Left hindlimb (tissue), 1 donor: ENCODE measurements at regions not wholly inside any gene's neighbourhood (a gene's known extent, or its start where the extent isn't known, plus 50 kb on each side); places are given as distances from the start of the nearest gene placed in this dataset.
"Not testable (repeated sequence)": the region's sequence is repeated elsewhere in the genome, so short reads cannot be mapped to it uniquely, and the experiment has no call there.

Source experiments
- DNase-seq: peaks from one replicate; pipeline ENCODE4 v3.0.0-alpha.2; 2018

DNA sequence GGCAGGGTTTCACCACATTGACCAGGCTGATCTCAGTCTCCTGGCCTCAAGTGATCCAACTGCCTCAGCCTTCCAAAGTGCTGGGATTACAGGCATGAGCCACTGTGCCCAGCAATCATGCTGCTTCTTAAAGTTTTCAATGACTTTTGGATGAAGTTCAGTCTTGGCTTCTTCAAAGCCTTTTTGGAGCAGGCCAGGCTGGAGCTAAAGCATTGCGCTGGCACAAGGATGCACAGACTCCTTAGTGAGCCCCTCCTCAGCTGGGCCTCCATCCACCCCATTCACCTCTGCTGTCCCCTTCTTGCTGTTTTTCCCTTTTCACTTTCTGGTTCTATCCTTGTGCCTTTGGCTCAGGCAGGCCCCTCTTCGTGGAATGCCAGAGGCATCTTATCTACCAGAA, 638.6 kb downstream of the TYW1 start:
- no peak for DNase-seq

DNA sequence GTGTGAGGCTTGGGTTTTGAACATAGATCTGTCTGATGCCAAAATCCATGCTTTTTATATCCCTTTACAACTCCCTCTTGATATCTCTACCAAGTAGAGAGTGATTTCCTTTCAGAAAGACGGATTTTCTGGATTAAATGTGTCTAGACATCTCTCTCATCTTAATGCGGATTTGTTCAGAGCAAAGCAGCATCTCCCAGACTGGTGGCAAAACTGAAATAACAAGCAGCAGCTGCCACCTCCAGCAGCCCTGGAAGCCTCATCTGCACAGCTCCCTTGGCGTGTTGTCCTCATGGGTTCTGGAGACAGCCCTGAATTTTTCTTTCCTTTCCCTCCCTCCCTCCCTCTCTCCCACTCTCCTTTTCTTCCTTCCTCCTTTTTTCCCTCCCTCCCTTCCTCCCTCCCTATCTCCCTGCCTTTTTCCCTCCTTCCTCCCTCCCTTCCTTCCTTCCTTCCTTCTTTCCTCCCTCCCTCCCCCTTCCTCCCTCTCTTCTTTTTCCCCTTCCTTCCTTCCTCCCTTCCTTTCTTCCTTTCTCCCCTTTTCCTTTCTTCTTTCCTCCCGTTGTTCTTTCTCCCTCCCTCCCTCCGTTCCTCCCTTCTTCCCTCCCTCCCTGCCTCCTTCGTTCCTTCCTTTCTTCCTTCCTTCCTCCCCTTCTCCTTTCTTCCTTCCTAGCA, 639.9 kb downstream of the TYW1 start:
- DNase-seq, result no peak

DNA sequence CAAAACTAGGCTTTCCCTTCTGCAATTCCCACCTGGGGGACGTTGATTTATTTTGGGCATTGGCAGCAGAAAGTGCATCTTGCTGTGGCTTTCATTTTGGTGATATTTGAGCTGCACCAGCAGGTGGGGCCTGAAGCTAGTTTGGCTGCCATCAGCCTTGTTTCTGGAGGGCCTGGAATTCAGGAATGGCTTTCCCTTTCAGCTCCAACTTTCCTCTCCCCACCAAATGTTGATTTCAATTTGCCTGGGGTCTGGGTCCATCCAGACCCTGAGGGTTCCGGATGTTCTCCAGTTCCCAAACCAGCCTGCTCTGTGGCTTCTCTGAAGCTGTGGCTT, 640.4 kb downstream of the TYW1 start:
- no peak for DNase-seq

DNA sequence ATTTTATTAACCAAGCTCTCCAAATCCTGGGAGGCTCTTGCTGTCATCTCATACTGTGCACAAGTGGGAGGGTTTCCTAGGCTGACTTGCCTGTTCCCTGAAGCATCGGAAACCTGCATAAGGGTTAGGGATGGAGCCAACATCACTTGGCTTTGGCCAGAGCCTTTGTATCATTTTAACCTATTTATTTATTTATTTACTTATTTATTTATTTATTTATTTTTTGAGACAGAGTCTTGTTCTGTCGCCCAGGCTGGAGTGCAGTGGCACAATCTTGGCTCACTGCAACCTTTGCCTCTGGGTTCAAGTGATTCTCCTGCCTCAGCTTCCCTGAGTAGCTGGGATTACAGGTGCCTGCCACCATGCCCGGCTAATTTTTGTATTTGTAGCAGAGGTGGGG, 645.9 kb downstream of the TYW1 start:
- not testable (repeated sequence) for DNase-seq

DNA sequence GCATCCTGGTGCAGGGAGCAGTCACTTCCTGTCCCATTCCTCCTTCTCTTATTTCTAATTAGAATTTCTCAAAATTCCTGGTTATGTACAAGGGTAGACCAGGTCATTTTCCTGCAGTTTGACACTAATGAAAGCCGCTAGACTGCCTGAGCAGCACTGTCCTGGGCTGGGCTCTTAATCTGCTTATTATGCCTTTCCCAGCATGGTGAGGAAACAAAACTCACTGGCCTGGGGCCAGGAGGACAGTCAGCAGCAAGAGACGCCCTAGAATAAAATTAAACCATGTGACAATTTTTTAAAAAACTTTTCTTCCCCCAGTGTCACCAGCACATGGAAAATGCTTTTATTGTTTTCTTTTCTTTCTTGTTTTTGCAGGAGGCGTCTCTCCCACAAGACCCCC, 647.5 kb downstream of the TYW1 start:
- DNase-seq, result no peak

DNA sequence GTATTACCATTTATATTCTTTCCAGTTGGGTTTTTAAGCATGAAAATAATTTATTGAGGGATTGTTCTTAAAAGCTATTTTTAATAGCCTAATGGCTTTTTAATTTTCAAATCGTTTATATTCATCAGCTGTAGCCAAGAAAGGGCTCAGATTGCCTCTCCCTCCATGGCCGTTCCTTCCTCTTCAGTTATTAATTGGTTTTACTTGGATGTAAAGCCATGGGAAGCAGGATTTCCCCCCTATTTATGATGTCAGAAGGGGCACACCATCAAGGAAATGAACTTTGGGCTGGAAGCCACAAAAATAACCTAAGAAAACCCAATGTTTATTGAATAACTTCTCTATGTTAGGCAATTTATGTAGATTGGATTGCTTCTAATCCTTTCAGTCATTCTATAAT, 656.3 kb downstream of the TYW1 start:
- no peak for DNase-seq

DNA sequence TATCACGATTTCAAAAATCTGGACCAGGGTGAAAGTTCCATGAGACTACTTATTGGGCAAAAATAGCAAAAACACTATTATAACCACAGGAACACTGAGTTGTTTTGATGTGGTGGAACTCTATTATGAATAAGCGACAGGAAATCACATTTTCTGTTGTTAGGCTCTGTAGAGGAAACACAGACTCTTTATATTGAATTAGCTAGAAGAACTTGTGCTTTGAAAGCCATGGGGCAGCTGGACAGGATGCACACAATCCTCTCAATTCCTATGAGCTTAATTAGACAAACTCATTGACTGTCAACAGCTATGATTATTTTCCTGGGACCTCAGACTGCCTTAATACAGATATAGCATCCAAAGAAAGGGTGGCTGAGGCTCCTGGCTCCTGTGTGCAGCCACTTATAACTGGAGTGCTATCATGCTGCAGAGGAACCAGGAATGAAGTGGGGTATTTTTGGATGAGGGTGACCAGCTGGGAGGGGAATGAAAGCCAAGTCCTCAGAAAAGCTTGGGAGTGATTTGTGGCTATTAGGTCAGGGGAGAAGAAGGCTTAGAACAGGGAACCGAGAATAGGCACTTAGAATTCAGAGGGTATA, 657.3 kb downstream of the TYW1 start:
- DNase-seq, result no peak

DNA sequence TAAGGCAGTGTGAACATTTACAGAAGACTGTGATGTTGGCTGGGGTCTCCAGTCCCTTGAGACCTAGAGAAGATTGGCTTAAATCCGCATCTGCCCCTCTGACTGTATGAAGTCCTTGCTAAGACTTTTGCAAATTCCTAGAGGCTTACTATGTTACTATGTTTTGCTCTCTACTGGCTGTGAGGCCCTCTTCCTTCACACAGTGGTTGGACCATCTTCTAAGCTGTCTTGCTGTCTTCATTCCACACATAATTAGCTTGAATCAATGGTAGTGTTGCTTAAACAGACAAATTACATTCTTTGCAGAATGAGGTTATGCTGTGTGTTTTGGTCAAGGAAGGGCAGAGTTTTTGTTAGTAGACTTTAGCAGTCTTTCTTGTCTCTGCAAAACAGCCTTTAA, 658.0 kb downstream of the TYW1 start:
- DNase-seq, result no peak

DNA sequence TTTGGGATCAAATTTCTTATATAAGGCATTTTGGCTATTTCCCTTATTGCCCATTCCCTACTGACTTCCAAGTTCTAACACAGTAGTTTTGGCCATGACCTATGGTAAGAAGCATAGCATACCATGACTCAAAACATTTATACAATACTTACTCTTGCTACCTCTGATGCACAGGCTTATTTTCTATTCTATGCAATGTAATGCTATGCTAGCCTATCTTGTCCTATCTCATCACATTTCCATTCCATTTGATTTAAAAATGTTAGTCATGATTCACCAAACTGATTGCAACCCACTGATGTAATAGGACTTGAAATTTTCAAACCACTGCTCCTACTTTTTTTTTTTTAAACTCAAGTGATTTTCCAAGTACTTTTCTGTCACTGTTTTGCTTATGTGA, 658.5 kb downstream of the TYW1 start:
- DNase-seq, result no peak

DNA sequence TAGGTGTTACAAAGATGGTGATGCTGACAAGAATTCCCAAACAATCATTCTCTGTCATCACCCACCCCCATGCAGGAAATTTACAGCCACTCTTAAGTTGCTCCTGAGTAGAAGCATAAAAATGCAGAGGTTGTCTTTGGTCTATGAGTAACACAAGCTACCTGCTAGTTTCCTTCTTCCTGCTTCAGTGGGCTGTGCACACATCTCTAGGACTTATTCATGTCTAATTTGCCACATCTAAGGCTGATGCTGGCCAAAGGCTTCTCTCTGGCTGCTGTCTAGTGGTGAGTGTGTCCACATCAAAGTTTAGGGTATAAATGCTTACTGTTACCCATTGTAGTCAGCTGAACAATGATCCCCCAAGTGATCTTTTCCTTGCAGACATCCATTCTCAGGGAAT, 662.5 kb downstream of the TYW1 start:
- DNase-seq, result no peak

DNA sequence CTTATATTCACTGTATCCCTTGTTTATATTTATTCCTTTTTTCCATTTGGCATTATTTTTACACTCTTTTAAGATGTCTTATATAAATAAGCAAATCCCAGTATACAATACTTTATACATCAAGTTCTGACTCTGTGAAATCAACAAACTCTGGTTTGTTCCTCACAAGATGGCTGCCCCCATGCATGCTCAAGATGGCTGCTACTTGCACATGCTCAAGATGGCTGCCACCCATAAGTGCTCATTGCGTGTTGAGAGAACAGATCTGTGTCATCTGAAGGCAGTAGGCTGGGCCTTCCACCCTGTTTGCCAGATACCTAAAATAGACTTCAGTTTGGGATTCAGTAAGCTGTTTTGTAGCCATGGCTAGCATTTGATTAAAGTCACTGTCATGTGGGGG, 666.2 kb downstream of the TYW1 start:
- no peak for DNase-seq

DNA sequence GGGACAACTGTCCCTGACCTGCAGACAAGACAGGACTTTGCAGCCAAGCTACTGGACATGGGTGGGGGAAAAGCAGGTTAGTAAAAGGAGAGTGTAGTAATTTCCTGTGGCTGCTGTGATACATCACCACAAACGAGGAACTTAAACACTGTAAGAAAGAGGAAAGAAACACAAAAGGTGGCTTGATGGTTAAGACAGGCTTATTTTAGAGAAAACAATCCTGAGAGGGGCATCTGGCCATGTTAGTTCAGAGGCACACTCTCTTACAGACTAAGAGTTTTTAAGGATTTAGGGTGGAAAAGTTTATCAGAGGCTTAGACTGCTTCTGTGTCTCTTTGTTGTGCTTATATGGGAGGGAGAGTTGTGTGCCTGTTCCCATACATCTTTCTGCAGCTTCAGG, 667.0 kb downstream of the TYW1 start:
- no peak for DNase-seq

DNA sequence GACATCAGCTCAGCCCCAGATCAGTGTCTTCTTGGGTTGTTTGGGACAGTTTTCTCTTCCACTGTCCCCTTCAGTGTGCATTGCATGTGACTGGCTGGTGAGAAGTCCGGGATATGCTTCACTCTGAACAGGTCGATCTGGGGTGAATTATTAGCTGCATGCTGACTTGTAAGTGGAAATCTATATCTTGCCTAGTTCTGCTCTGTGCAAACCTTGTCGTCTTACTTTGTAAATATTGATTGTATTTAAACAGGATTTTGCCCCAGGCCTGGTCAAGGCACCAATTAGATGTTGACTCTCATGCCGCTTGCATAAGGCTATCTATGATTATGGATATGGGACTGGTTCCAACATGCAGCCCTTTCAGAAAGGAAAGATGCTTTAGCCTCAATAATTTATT, 669.7 kb downstream of the TYW1 start:
- not testable (repeated sequence) for DNase-seq

DNA sequence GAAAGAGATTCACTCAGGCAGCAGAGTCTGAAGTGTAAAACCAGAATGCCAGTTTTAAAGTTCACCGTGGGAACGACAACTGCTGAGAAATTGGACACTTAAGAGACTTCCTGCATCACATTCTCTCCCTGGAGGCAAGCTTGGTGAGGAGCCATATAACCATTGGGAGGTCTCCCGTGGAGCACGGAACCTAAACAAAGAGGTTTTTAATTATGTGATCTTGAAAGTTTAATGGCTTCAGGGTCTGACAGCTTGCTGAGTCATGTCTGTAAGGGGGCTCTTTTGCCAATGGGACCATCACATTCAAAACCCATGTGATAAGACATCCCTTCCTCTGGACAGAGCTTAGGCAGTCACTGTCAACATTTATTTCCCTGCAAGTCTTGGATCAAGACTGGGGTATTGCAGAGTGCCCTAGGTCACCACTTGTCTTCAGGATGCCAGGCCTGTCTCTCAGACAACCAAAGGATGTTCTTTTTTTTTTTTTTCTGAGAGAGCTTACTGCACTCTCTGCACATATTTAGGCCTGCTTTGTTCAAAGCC, 674.4 kb downstream of the TYW1 start:
- DNase-seq, result no peak

DNA sequence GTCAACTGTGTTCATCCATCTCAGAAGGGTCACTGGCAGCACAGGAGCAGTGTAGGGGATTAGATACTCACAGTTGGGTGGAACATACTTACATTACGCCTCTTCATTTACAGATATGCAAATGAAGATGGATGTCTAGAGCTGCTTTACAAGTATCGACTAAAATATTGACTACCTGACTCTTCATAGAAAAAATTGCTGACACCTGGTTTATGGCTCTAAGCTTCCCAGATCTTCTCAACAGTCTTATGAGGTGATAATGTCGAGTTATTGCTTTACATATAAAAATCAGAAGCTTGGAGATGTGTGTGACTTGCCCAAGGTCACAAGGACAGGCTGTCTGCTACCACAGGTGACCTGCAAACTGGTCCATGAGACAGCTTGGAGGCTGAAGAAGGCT, 677.2 kb downstream of the TYW1 start:
- DNase-seq, result no peak

DNA sequence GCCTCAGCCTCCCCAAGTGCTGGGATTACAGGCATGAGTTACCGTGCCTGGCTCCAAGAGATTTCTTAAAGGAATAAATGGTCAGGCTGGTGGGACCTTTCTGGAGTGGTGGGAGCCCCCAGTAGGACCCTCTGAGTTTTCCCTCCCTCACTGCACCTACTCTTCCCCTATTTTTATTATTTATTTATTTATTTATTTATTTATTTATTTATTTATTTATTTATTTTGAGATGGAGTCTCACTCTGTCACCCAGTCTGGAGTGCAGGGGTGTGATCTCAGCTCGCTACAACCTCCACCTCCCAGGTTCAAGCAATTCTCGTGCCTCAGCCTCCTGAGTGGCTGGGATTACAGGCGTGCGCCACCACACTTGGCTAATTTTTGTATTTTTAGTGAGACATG, 678.2 kb downstream of the TYW1 start:
- DNase-seq, result not testable (repeated sequence)

DNA sequence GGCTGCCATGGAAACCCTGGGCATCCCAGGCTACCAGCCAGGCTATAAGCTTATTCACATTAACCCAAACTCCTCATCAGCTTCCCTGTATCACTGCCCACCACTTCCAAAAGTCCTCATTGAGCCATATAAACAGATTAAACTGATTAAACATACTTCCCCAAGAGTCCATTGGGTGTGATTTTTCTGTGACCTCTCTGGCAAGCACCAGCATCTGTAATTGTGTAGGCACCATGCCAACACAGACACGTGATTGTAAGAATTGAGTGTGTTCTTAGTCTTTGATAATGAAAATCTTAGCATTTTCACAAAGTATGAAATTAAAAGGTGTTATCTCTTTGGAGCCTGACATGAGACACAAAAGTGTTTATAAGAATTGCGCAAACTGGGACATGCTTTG, 679.3 kb downstream of the TYW1 start:
- no peak for DNase-seq

DNA sequence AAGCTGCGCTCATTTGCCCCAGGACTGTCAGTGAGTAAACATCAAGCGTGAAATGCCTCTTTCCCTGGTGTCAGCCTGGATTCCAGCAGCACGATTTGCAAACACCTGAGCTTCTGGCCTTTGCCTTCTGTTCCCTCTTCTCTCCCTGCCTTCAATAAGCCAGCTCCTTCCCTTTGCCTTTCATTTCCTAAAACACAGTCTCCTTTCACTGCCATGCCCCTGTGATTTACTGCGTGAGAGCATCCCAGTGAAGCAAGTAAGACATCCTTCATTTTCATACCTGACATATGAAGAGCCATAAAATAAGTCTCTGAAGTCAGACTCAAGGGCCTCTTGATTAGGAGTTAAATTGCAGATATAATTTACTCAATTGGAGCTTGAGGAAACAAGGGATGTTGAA, 681.8 kb downstream of the TYW1 start:
- no peak for DNase-seq

DNA sequence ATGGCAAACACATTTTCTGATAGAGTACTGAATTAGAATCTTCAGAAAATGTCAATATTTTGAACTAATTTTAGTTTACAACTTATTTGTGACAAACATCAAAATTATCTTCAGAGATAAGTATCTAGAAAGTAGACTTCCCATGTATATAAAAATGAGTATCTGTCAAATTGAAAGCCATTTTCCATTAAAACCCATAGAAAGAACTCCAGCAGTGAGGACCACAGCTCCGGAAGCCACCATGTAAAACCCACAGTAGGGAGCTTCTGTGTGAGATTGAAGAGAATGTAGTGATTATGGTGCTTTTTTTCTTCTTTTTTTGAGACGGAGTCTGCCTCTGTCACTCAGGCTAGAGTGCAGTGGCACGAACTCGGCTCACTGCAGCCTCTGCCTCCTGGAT, 687.0 kb downstream of the TYW1 start:
- DNase-seq, result no peak

DNA sequence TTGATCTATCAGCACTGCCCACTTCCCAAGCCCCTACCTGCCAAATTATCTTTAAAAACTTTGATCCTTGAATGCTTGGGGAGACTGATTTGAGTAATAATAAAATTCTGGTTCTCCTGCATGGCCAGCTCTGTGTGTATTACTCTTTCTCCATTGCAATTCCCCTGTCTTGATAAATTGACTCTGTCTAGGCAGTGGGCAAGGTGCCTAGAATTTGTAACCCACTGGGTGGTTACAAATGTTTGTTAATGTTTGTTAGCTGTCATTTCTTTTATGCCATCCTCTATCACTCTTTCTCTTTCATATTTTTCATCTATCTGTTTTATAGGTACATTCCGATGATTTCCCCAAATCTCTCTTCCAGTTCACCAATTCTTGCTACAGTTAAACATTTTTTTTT, 694.1 kb downstream of the TYW1 start:
- no peak for DNase-seq

DNA sequence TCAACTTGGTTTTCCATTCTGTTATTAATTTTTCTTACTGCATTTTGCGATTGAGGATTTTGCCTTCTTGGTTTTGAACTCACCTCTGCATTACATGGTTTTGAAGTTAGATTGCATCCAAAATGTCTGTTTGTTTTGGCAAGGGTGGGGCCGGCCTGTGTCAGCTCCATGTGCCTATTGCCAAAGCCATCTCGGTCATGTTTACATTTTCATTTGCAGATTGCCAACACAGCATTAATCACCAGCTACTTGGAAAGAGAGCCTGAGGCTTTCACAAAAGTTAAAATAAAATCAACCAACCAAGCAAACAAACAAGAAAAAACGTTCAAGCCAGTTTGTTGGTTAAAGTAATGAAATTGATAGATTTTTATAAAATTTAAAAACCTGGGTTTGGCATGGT, 695.8 kb downstream of the TYW1 start:
- no peak for DNase-seq

DNA sequence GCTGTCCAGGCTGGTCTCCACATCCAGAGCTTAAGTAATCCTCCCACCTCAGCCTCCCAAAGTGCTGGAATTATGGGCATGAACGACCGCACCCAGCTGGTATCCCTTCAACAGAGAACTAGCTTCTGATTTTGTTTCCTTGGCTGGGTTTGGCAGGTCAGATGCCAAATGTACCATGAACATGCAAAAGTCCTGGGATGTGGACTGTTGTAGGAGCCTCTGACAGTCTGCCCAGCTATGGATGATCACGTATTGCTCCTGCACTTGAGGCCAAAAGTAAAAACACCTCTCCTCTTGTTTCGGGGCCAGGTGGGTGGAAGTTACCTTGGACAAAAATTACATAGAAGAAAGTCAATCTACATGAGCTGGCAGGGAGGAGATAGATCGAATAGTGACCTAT, 699.5 kb downstream of the TYW1 start:
- DNase-seq, result no peak

DNA sequence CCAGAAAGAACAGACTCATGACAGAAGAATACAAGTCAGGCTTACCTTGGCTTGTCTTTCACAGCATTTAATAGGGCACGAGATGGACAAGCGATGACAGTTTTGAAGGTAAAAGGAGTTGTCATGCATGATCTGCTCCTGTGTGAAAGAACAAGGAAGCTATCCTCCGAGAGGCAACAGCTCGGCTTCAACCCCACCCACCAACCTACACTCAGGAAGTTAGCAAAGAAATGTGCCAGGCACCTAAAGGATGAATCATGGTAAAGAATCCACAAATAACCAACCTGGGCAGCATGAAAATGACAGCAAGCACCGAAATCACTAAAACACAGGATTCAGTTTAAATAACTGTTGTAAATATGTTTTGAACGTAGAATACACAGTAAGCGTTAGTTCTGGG, 700.2 kb downstream of the TYW1 start:
- no peak for DNase-seq

DNA sequence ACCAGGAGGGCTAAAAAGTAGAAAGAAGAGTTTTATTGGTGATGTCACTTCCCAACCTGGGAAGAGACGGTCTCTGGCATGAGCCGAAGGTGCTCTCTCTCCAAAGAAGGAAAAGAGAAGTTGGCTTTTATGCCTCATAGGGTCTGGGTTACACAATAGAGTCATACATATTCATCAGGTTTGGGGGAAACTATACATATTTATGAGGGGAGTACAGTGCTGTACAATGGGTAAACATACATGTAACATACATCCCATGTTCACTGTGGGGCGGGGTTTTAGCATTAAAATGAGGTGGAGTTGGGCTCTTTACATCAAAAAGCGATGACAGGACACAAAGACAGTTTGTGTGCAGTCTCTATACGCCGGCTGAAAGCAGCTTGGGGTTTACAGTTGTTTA, 701.7 kb downstream of the TYW1 start:
- no peak for DNase-seq

DNA sequence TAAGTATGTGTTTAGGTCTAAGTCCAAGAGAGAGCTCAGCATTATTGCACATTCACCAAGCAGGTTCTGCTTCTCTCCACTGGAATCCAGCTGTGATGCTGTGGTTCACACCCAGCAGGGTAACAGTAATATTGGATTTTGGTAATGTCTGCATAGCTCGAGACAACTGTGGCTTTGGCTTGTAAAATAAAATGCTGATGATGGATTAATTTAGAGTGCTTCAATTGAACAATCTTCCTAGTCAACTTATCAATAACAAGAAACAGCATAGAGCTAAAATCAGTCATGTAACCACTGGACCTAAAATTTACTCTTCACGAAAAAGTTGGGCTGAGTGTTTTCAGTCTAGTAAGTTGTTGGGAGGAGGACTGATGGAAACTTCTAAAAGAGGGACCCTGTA, 709.2 kb downstream of the TYW1 start:
- DNase-seq, result no peak
